GM12892 (cell line): ENCODE measurements at regions not wholly inside any gene's neighbourhood (a gene's known extent, or its start where the extent isn't known, plus 50 kb on each side); places are given as distances from the start of the nearest gene placed in this dataset.

Experiments
- POLR2A ChIP-seq: IDR thresholded peaks from 2 replicates; pipeline ENCODE4 v1.6.1; 2011; ENCODE audit warnings: low read depth, low read length, control low read depth
- POLR2AphosphoS5 ChIP-seq: IDR thresholded peaks from 2 replicates; pipeline ENCODE4 v1.6.1; 2011; ENCODE audit warnings: low read depth, low read length, control low read depth

DNA sequence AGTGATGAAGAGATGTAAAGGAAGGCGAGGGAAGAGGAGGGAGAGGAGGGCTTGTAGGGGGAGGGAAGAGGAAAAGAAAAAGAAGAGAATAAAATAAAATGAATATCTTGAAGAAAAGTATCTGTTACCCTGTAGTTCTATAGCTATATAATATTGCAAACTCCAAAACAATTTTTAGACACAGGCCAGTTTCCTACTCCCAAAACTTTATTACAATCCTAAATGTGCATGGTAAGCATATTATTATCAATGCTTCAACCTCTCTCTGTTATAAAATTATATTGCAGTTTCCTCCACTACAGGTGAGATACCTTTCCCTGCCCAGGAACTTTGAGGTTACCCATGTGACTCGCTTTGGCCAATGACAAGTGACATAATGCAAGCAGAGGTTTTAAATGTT is 1351.6 kb upstream of the NRXN1 start:
- TF ChIP-seq POLR2AphosphoS5 (no peak), POLR2A (no peak)
